ENCODE measurements at regions not wholly inside any gene's neighbourhood (a gene's known extent, or its start where the extent isn't known, plus 50 kb on each side); places are given as distances from the start of the nearest gene placed in this dataset.

DNA sequence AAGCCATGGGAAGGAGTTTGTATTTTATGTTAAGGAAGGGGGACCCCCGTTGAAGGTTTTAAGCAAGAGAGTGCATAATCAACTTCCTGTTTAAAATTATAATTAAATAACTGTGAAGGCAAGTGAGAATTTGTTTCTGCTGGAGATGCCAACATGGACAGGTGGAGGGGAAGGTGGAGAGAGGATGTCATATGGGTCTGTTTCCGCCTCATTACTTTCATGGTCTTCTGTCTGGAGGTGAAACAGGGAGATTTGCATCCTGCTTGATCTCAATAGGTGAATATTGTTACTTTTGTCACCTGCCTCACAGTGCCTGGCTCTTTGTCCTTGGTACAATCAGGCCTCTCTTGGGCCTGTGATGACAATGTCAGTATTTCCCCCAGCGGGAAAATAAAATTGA, 300.6 kb upstream of the LMCD1 start:
- Histone ChIP-seq H3K4me3 (ENCODE audit: insufficient read depth, low read depth, low read length) (no peak overlapping the region), H2BK20ac (ENCODE audit: low read depth, low read length) (no peak overlapping the region), H3K9ac (ENCODE audit: low read depth, low read length) (no peak overlapping the region), H3K18ac (ENCODE audit: low read depth, low read length) (no peak overlapping the region), H3K27ac (ENCODE audit: insufficient read depth, low read length) (no peak overlapping the region), H2BK5ac (ENCODE audit: low read depth, low read length, poor library complexity, severe bottlenecking) (no peak overlapping the region), H2BK120ac (ENCODE audit: low read depth, low read length) (no peak overlapping the region), H3K79me1 (ENCODE audit: low read depth in 1 of 2, low read length in 2 of 2) (no peaks in the 10 kb centered on the region), H3K4me2 (ENCODE audit: low read depth, low read length) (no peak overlapping the region), H3K9me3 (ENCODE audit: control insufficient read depth, insufficient read depth, low read length) (no peaks in the 10 kb centered on the region; the same call in 1 of the 2 replicates), H3K4ac (ENCODE audit: low read depth, low read length) (no peak overlapping the region), H3K23ac (ENCODE audit: low read depth, low read length) (no peak overlapping the region), H3K14ac (replicated peaks; ENCODE audit: low read depth, low read length) (no peak overlapping the region), H2AFZ (replicated peaks; ENCODE audit: low read length, poor library complexity) (no peak overlapping the region), H3K4me1 (ENCODE audit: control insufficient read depth, insufficient read depth, low read length) (no peaks in the 10 kb centered on the region), H4K91ac (ENCODE audit: insufficient read depth, low read depth, low read length) (no peak overlapping the region), H4K20me1 (ENCODE audit: insufficient read depth, low read length) (no peaks in the 10 kb centered on the region), H3K9me1 (ENCODE audit: insufficient read depth, low read length) (no peaks in the 10 kb centered on the region), H3K56ac (ENCODE audit: extremely low read depth, insufficient read depth, low read length) (no peak overlapping the region), H4K5ac (ENCODE audit: low read depth, low read length) (no peak overlapping the region), H2AK5ac (ENCODE audit: low read depth, low read length) (no peak overlapping the region), H4K8ac (ENCODE audit: low read depth in 2 of 2, low read length in 2 of 2) (no peak overlapping the region), H3K27me3 (ENCODE audit: control insufficient read depth, insufficient read depth, low read length) (no peaks in the 10 kb centered on the region), H2AK9ac (replicated peaks; ENCODE audit: low read depth, low read length, poor library complexity) (no peak overlapping the region), H3K36me3 (ENCODE audit: control insufficient read depth, insufficient read depth, low read length) (no peaks in the 10 kb centered on the region), H2BK15ac (ENCODE audit: low read depth, low read length) (no peak overlapping the region)
- POLR2A ChIA-PET (ENCODE audit: unreplicated experiment): no interaction called here
- dilution Hi-C loops (cut with HindIII; ENCODE audit: low sequenced_read_pairs, unreplicated experiment) (no loop called here), in situ Hi-C loops (cut with MboI; ENCODE audit: low sequenced_read_pairs) (no loop called here), intact Hi-C loops (cut with micrococcal nuclease) (no loop called here)
- TF ChIP-seq MXI1 (IDR thresholded peaks at IDR 0.05; ENCODE audit: borderline replicate concordance, low read depth, low read length) (no peak), RFX5 (IDR thresholded peaks at IDR 0.05; ENCODE audit: low read depth, low read length) (no peak), SMC3 (IDR thresholded peaks at IDR 0.05; ENCODE audit: low read depth, low read length) (no peak), NFE2L2 (IDR thresholded peaks at IDR 0.05; ENCODE audit: low read depth, low read length) (no peak), POLR2A (IDR thresholded peaks at IDR 0.05; ENCODE audit: low read depth, low read length) (no peak), MAFK (IDR thresholded peaks at IDR 0.05; ENCODE audit: low read depth, low read length) (no peak), RAD21 (IDR thresholded peaks at IDR 0.05; ENCODE audit: low read length) (no peak)
- TF ChIP-seq, protein P1, sequence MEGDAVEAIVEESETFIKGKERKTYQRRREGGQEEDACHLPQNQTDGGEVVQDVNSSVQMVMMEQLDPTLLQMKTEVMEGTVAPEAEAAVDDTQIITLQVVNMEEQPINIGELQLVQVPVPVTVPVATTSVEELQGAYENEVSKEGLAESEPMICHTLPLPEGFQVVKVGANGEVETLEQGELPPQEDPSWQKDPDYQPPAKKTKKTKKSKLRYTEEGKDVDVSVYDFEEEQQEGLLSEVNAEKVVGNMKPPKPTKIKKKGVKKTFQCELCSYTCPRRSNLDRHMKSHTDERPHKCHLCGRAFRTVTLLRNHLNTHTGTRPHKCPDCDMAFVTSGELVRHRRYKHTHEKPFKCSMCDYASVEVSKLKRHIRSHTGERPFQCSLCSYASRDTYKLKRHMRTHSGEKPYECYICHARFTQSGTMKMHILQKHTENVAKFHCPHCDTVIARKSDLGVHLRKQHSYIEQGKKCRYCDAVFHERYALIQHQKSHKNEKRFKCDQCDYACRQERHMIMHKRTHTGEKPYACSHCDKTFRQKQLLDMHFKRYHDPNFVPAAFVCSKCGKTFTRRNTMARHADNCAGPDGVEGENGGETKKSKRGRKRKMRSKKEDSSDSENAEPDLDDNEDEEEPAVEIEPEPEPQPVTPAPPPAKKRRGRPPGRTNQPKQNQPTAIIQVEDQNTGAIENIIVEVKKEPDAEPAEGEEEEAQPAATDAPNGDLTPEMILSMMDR (conservative IDR thresholded peaks at IDR 0.05; ENCODE audit: low read depth, low read length): no peak
- WGBS, 2 experiments (ENCODE audit: extremely low coverage in 2 of 2, insufficient read length in 1 of 2): no CpG with 5 or more reads among the region's 3 CpGs
- ATAC-seq (ENCODE audit: low read depth): no peak
- DNase-seq: no peak
- CTCF ChIA-PET: no interaction called here
- no TSS peak for BruUV-seq (replicated peaks)

Data from IMR-90 (cell line).